ENCODE measurements at regions not wholly inside any gene's neighbourhood (a gene's known extent, or its start where the extent isn't known, plus 50 kb on each side); places are given as distances from the start of the nearest gene placed in this dataset.

GRCh38 chr4:137422666-137423065 lies 109.6 kb downstream of the PCDH18 start:
- no peak overlapping the region for H3K9ac ChIP-seq (ENCODE audit: control insufficient read depth, insufficient read depth, low read length)
- H3K4me3 ChIP-seq = no peak overlapping the region
- no peaks in the 10 kb centered on the region for H3K27me3 ChIP-seq (replicated peaks in 1 of 2; ENCODE audit: control insufficient read depth in 2 of 2, insufficient read depth in 2 of 2, low read length in 1 of 2)
- no peaks in the 10 kb centered on the region for H3K79me2 ChIP-seq (ENCODE audit: control insufficient read depth, insufficient read depth, low read length)
- ATAC-seq (no peak), DNase-seq (ENCODE audit: low read depth, low spot score) (no peak), FAIRE-seq (no peak)
- H3K4me2 ChIP-seq (ENCODE audit: control insufficient read depth, insufficient read depth) = no peak overlapping the region
- H3K36me3 ChIP-seq (ENCODE audit: control insufficient read depth in 2 of 2, insufficient read depth in 2 of 2, low read length in 1 of 2) = no peaks in the 10 kb centered on the region
- H3K4me1 ChIP-seq (ENCODE audit: control insufficient read depth, insufficient read depth, low read length) = no peaks in the 10 kb centered on the region
- ChIA-PET SMC1A (ENCODE audit: uncharacterized antibody, unreplicated experiment) (no interaction called here), CTCF (no interaction called here), RAD21 (ENCODE audit: unreplicated experiment) (no interaction called here), POLR2A (no interaction called here)
- WGBS (ENCODE audit: insufficient coverage, insufficient replicate concordance, low lambda C conversion rate, missing lambda C conversion rate) = 30% methylated on average over 2 of the region's 2 CpGs
- in situ Hi-C loops (cut with MboI) (no loop called here), intact Hi-C loops (cut with micrococcal nuclease; ENCODE audit: unreplicated experiment) (no loop called here)
- H3K27ac ChIP-seq (ENCODE audit: control insufficient read depth, insufficient read depth) = no peak overlapping the region
- no peaks in the 10 kb centered on the region for H4K20me1 ChIP-seq (ENCODE audit: control insufficient read depth, insufficient read depth)
- H3K9me3 ChIP-seq (replicated peaks; ENCODE audit: control insufficient read depth, insufficient read depth, low read length) = no peaks in the 10 kb centered on the region
- TF ChIP-seq SMARCA5 (IDR thresholded peaks at IDR 0.05) = no peak
- TF ChIP-seq YBX1 (IDR thresholded peaks at IDR 0.05) = no peak
- no peak for TF ChIP-seq HDAC6 (IDR thresholded peaks at IDR 0.05; ENCODE audit: unreplicated experiment)
- TF ChIP-seq, protein P1, sequence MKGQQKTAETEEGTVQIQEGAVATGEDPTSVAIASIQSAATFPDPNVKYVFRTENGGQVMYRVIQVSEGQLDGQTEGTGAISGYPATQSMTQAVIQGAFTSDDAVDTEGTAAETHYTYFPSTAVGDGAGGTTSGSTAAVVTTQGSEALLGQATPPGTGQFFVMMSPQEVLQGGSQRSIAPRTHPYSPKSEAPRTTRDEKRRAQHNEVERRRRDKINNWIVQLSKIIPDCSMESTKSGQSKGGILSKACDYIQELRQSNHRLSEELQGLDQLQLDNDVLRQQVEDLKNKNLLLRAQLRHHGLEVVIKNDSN (IDR thresholded peaks at IDR 0.05; ENCODE audit: borderline replicate concordance, extremely low read length, insufficient read depth, low read depth, low read length) = no peak
- no peak for TF ChIP-seq SRF (IDR thresholded peaks at IDR 0.05; ENCODE audit: low read depth in 2 of 2, low read length in 2 of 2)
- no peak for TF ChIP-seq PAX5 (IDR thresholded peaks at IDR 0.05; ENCODE audit: borderline replicate concordance, low read depth, low read length)
- no peak for TF ChIP-seq CBX5 (IDR thresholded peaks at IDR 0.05; ENCODE audit: low read depth)
- TF ChIP-seq SIX5 (IDR thresholded peaks at IDR 0.05; ENCODE audit: low read depth, low read length, severe bottlenecking) = no peak
- TF ChIP-seq, protein P2, sequence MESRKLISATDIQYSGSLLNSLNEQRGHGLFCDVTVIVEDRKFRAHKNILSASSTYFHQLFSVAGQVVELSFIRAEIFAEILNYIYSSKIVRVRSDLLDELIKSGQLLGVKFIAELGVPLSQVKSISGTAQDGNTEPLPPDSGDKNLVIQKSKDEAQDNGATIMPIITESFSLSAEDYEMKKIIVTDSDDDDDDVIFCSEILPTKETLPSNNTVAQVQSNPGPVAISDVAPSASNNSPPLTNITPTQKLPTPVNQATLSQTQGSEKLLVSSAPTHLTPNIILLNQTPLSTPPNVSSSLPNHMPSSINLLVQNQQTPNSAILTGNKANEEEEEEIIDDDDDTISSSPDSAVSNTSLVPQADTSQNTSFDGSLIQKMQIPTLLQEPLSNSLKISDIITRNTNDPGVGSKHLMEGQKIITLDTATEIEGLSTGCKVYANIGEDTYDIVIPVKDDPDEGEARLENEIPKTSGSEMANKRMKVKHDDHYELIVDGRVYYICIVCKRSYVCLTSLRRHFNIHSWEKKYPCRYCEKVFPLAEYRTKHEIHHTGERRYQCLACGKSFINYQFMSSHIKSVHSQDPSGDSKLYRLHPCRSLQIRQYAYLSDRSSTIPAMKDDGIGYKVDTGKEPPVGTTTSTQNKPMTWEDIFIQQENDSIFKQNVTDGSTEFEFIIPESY (IDR thresholded peaks at IDR 0.05) = no peak
- TF ChIP-seq, protein P3, sequence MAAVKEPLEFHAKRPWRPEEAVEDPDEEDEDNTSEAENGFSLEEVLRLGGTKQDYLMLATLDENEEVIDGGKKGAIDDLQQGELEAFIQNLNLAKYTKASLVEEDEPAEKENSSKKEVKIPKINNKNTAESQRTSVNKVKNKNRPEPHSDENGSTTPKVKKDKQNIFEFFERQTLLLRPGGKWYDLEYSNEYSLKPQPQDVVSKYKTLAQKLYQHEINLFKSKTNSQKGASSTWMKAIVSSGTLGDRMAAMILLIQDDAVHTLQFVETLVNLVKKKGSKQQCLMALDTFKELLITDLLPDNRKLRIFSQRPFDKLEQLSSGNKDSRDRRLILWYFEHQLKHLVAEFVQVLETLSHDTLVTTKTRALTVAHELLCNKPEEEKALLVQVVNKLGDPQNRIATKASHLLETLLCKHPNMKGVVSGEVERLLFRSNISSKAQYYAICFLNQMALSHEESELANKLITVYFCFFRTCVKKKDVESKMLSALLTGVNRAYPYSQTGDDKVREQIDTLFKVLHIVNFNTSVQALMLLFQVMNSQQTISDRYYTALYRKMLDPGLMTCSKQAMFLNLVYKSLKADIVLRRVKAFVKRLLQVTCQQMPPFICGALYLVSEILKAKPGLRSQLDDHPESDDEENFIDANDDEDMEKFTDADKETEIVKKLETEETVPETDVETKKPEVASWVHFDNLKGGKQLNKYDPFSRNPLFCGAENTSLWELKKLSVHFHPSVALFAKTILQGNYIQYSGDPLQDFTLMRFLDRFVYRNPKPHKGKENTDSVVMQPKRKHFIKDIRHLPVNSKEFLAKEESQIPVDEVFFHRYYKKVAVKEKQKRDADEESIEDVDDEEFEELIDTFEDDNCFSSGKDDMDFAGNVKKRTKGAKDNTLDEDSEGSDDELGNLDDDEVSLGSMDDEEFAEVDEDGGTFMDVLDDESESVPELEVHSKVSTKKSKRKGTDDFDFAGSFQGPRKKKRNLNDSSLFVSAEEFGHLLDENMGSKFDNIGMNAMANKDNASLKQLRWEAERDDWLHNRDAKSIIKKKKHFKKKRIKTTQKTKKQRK (IDR thresholded peaks at IDR 0.05; ENCODE audit: low read depth, low read length) = no peak
- TF ChIP-seq EZH2 (IDR thresholded peaks at IDR 0.05; ENCODE audit: borderline replicate concordance, control insufficient read depth, low read depth, low read length) = no peak
- no TSS peak for BruUV-seq (replicated peaks)
- H2AFZ ChIP-seq (ENCODE audit: control insufficient read depth, low read depth, low read length) = no peak overlapping the region
